RWPE1 (cell line): ENCODE measurements at regions not wholly inside any gene's neighbourhood (a gene's known extent, or its start where the extent isn't known, plus 50 kb on each side); places are given as distances from the start of the nearest gene placed in this dataset.

Experiments
- CTCF ChIA-PET: fragments of 350-600 bp; sonication (Branson Sonifier 250); formaldehyde crosslinking; extraction: SDS; loops from one replicate; lab custom pipeline; 2021; lab: Yijun Ruan, JAX
- POLR2A ChIA-PET: fragments of 400-600 bp; formaldehyde crosslinking; extraction: SDS; loops from one replicate; lab custom pipeline; 2020; ENCODE audit warnings: antibody characterized with exemption; ENCODE audit not compliant: low non-redundant PET; lab: Yijun Ruan, JAX
- DNase-seq: peaks from one replicate; pipeline ENCODE4 v3.0.0; 2012; ENCODE audit warnings: low spot score
- H3K27ac ChIP-seq: fragments of 450-650 bp; 2 replicates; pipeline ENCODE4 v1.5.1; 2017
- TF ChIP-seq, protein P1 (sequence below): fragments of 450-650 bp; conservative IDR thresholded peaks from 2 replicates; pipeline ENCODE4 v1.5.1; 2017; ENCODE audit warnings: low read depth, mild to moderate bottlenecking

DNA sequence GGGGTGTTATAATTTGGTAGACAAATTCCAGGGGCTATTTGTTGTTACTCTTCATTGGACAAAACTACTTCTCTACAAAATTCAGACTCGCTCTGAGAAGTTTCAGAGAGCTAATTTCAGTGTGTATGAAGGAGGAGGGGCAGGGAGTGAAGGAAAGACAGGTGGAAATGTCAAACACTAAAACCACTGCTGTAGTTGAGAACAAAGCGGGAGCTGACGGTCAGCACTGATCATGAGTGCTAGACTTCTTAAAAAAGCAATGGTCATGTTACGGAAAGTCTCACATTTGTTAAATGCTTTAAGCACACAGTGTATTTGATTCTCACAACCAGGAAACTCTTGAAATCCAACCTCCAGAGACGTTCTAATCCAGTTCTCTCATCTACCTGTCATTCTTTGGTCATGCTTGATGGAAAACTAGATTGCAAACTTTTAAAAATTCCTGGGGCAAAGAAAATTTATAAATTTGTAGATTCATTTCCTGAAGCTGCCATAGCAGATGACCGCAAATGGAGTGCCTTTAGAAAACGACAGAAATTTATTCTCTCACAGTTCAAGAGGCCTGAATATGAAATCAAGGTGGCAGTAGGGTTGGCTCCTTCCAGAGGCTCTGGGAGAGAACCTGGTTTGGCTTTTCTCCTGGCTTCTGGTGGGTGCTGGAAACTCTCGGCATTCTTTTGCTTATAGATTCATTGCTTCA, 100.7 kb upstream of the CARMIL1 start:
- TF ChIP-seq, protein P1, sequence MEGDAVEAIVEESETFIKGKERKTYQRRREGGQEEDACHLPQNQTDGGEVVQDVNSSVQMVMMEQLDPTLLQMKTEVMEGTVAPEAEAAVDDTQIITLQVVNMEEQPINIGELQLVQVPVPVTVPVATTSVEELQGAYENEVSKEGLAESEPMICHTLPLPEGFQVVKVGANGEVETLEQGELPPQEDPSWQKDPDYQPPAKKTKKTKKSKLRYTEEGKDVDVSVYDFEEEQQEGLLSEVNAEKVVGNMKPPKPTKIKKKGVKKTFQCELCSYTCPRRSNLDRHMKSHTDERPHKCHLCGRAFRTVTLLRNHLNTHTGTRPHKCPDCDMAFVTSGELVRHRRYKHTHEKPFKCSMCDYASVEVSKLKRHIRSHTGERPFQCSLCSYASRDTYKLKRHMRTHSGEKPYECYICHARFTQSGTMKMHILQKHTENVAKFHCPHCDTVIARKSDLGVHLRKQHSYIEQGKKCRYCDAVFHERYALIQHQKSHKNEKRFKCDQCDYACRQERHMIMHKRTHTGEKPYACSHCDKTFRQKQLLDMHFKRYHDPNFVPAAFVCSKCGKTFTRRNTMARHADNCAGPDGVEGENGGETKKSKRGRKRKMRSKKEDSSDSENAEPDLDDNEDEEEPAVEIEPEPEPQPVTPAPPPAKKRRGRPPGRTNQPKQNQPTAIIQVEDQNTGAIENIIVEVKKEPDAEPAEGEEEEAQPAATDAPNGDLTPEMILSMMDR, result no peak
- ChIA-PET POLR2A (no interaction called here), CTCF (no interaction called here)
- DNase-seq, result no peak
- H3K27ac ChIP-seq, result no peak overlapping the region

DNA sequence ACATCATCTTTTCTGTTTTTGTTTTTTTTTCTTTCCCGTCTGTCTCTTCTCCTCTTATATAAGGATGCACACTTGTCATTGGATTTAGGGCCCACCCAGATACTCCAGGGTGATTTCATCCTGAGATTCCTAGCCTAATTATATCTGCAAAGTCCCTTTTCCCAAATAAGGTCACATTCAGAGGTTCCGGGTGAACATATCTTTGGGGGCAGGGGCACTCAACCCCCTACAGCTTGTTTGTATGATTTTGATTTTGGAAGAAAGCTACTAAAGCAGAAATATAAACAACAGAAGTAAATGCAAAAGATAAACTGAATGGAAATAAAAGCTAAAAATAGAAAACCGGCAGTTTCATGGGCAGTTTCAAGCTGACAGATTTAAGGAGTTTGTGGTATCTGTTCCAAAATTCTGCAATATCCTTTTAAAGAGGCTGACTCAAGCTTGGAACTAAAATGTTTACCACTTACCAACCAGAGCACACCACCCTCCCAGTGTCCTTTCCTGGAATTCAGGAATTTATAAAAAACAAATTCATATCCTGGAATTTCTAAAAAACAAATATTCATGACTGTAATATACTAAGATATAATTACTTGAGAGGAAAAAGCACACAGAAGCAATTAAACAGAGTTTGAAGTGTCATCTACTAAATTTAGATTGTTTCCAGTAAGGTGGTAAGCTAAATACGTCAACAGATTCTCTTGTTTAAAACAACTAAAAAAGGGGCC, 100.0 kb upstream of the CARMIL1 start:
- ChIA-PET CTCF (no interaction called here), POLR2A (no interaction called here)
- no peak for DNase-seq
- TF ChIP-seq, protein P1, result no peak
- H3K27ac ChIP-seq, result no peak overlapping the region

DNA sequence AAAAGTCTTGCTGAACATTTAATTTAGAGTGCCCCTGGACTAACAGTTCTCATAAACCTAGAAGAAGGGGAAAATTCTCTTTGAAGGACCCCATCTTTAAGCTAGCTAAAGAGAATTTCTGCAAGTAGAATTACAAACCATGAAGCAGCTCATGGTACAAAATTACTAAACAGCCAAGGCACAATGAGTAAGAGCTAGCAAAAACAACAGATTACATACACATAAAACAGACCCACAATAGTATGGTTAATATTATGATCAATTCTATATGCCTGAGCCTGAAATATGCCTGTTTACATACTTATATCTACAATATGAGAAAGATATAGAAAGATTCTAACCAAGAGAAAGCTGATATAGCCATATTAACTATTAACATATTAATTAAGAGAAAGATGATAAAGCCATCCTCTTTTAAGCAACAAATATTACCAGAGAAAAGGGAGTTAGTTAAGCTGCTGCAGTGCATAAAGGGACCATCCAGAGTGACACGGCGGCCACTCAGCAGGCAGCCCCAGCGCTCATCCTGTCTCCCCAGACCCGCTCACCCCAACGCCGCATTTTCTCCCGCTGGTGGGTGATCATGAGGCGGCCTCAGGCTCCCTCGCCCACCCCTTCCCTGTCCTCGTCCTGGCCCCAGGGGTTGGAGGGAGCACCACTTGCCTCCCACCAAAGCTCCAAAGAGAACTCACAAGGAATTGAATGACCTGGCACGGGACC, 98.4 kb upstream of the CARMIL1 start:
- DNase-seq, result no peak
- no peak overlapping the region for H3K27ac ChIP-seq
- POLR2A ChIA-PET, result no interaction called here
- CTCF ChIA-PET, result interaction anchor here (0.6 kb wide), 1 partner anchor 247 kb away, joined by 3 read pairs; no protein-coding TSS in a partner anchor
- TF ChIP-seq, protein P1, result no peak

DNA sequence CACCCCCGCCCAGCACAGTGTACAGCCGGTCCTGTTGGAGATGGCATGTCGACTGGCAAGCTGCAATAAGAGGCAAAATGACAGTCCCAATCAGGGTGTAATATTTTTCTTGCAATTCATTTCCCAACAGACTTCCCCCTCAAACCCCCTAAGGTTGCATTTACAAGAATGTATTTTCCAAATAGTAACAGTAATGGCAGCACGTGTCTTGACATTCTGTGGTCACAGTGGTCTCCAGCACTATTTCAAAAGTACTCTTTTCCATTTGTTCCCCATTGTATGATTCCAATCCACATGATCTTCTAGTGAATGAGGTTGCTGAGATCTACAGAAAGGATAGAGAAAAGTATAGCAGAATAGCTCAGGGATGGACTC, 97.8 kb upstream of the CARMIL1 start:
- no peak overlapping the region for H3K27ac ChIP-seq
- ChIA-PET POLR2A (no interaction called here), CTCF (no interaction called here)
- TF ChIP-seq, protein P1, result no peak
- no peak for DNase-seq

DNA sequence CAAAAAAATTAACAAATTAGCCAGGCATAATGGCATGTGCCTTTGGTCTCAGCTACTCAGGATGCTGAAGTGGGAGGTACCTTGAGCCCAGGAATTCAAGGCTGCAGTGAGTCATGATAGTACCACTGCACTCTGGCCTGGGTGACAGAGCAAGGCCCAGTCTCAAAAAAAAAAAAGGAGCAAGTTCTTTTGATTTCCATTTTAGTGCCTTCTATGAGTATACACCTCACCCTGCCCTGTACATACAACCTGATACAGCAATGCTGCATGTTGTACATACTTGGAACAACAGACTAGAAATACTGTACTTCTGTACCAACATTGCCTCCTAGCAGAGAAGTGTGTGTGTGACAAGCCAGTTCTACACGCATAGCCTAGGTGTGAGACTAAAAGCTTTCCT, 97.3 kb upstream of the CARMIL1 start:
- TF ChIP-seq, protein P1, result no peak
- POLR2A ChIA-PET, result no interaction called here
- CTCF ChIA-PET, result interaction anchor here (0.6 kb wide), 1 partner anchor 12 kb away, joined by 3 read pairs; no protein-coding TSS in a partner anchor
- no peak overlapping the region for H3K27ac ChIP-seq
- no peak for DNase-seq

DNA sequence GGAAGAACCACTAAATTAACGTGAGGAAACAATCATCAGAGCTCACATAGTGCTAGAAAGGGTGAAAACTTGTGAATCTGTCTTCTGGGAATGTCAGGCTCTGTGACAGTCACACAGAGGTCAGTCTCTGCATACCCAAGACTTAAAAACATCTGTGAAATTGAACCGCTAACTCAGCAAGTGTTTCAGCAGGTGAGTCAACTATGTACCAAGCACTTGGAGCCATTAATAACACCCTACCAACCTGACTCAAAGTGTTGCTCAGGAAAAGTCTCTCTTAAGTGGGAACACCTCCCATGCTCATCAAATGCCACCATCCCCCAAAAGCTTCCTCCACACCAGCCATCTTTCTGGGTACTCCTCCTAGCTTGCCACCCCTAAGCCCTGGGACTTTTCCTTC, 92.3 kb upstream of the CARMIL1 start:
- POLR2A ChIA-PET, result no interaction called here
- no peak for DNase-seq
- TF ChIP-seq, protein P1, result no peak
- CTCF ChIA-PET, result interaction anchor here (0.7 kb wide), 1 partner anchor 12 kb away, joined by 3 read pairs; no protein-coding TSS in a partner anchor
- H3K27ac ChIP-seq, result no peak overlapping the region
